RKO (cell line): ENCODE measurements at regions not wholly inside any gene's neighbourhood (a gene's known extent, or its start where the extent isn't known, plus 50 kb on each side); places are given as distances from the start of the nearest gene placed in this dataset.

Source experiments
- DNase-seq: peaks from one replicate; pipeline ENCODE4 v3.0.0-alpha.2; 2016; ENCODE audit warnings: low spot score

DNA sequence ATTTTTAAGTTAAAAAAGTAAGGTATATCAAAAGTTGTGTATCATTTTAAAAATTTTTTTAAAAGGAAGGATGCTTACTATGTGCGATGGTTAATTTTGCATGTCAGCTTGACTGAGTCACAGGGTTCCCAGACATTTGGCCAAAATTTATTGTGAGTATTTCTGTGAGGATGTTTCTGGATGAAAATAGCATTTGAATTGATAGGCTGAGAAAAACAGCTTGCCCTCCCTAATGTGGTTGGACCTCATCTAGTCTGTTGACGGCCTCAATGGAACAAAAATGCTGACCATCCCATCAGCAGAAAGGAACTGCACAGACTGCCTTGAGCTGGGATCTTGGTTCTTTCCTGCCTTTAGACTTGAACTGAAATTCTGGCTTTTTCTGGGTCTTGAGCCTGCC is 724.5 kb downstream of the NCAM2 start:
- DNase-seq, result no peak

DNA sequence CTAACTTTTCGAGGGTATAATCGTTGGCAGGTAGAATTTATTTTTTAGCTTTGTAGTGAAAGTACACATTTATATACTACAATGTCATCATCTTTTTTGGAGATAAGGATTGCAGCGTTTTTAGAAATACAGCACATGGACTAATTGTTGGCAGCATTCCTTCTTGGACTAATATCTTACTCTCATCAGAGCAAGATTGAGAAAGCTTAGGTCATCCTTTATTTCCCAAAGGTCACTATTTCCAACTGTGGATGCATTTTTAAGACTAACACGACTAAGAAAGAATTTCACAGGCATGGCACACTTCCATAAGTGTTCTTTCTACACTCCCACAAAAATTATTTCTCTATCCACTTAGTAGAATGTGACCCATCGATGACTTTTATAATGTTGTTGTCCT is 732.3 kb downstream of the NCAM2 start:
- DNase-seq, result no peak

DNA sequence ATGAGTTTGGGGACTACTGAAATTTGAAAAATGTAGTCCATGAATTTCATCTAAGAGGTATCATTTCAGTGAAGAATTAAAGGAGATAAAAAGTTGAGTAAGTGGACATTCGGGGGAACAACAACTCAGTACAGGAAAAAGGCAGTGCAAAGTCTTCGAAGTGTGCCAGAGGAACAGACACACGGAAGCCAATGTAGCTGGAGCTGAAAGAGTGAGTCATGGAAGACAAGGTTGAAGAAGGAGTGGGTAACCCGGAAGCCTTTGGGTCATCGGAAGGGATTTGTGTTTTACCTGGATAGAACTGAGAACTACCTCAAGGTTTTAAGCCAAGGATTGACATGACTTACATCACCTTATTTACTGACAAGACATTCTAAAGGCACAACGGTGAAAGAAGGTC is 733.4 kb downstream of the NCAM2 start:
- no peak for DNase-seq

DNA sequence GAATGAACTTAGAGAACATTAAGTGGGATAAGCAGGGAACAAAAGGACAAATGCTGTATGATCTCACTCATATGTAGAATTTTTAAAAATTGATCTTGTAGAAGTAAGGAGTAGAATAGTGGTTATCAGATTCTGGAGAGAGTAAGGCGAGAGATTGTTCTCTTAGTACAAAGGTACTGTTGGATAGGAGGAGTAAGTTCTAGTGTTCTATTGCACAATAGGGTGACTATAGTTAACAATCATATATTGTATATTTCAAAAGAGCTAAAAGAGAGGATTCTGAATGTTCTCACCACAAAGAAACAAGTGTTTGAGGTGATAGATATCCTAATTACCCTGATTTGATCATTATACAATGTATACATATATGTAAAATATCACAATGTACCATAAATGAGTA is 735.9 kb downstream of the NCAM2 start:
- DNase-seq, result no peak

DNA sequence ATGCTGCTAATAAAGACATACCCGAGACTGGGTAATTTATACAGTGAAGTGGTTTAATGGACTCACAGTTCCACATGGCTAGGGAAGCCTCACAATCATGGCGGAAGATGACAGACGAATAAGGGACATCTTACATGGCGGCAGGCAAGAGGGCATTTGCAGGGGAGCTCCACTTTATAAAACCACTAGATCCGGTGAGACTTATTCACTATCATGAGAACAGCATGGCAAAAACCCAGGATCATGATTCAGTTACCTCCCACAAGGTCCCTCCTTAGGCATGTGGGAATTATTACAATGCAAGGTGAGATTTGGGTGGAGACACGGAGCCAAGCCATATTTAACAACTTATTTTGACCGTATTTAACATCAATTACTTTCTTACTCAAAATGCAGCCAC is 739.0 kb downstream of the NCAM2 start:
- DNase-seq, result no peak

DNA sequence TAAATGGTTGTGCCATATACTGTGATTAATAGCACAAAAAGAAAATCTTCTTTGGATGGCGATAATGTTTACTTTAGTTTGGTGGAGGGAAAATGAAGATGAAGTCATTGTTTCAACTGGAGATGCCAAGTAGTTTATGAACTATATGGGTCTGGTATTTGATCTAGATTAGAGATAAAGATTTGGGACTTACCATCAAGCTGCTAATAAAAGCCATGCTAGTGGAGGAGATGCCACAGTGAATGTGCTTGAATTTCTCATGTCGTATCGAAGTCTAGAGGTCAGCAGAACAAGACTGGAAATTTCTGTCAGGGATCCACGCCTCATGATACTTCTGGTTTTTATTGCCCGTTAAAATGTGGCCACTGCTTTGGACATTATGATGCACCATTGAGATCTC is 742.0 kb downstream of the NCAM2 start:
- no peak for DNase-seq

DNA sequence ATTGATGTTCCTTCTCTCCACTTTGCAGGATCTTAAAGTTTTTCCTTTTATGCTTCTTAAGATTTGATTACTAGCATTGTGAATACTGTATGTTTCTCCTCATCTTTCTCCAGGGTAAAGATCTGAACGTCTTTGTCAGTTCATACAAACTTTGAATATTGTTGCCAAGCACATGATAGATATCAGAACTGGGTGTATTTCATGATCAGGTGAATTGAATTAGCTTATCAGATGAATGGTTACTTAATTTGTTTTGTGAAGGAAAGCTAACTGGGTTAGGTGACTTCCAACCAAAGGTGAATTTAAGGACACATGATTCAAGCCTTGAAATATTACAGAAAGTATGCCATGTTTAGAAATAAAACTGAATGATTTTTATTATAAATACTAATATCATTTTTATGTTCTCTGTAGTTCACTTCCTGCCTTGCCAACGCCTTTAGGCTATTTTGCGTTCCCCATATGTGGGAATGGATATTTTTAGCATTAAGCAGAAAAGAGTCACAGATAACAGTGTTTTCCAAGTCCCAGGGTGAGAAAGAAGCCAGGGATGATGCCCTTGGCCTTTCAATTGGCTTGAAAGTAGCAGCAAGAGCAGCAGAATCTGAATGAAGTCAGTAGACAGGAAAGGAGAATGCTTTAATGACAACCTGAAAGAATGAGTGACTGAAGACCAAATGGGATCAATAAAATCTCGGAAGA is 752.1 kb downstream of the NCAM2 start:
- no peak for DNase-seq

DNA sequence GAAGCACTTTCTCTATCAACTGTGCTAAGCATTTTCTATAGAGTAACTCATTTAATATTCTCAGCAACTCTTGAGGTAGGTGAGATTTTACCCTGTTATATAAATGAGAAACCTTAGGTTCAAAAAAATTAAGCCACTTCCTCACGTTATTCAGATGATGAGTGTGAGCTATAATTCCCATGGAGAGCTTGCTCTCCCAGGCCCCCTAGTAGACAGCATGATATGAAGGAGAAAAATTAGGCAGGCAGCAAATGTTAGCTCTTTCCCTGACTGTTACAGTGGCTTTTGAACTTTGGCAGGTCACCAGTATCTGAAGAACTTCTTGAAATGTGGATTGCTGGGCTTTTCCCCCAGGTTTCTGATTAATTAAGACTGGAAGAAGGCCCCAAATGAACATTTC is 753.1 kb downstream of the NCAM2 start:
- DNase-seq, result no peak

DNA sequence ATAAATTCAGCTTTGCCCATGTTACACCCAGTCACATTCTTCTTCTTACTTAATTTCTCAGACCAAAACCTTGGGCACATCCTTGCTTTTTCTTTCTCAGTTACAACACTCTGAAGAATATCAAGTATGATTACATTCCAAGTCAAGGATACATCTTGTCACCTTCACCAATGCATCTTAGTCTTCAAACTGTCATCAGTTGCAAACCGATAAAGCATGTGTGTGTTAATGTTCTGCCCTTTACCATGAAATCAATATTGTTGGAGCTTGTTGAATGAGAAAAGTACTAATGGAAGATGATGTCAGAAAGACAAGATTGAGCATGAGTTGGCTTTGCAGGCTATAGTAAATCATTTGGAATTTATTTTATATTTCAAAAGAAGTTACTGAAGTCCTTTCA is 764.6 kb downstream of the NCAM2 start:
- no peak for DNase-seq

DNA sequence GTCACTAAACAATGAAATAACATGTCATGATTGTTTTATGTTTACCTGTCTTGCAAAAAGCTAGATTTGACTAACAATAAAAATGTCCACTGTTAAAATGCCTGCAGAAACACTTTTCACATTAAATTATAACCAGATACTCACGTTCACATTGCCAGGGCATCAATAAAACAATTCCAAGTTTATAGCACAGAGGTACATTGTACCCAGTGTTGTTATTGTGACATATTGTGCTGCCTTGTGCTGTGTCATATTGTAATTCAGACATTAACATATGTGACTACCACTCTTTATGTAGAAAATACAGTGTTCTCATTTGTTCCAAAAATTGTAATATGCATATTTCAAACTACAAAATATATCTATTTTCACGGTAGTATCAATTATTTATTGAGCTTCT is 766.1 kb downstream of the NCAM2 start:
- no peak for DNase-seq

DNA sequence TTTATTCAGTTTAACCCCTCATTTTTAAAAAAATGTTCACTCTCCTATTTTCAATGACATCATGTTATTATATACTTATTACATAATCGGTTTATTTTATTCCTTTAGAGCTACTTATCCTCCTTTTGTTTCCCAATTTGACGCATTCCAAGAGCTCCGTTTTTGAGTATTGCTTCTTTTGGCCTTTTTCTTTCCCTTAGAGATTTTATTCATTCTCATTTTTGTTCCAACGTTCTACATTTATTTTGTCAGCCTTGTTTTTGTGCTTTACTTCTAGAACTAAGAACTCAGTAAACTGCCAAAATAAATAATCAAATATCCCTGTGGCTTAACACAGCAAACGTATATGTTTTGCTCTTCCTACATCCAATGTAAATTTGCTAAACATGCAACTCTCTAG is 769.1 kb downstream of the NCAM2 start:
- no peak for DNase-seq

DNA sequence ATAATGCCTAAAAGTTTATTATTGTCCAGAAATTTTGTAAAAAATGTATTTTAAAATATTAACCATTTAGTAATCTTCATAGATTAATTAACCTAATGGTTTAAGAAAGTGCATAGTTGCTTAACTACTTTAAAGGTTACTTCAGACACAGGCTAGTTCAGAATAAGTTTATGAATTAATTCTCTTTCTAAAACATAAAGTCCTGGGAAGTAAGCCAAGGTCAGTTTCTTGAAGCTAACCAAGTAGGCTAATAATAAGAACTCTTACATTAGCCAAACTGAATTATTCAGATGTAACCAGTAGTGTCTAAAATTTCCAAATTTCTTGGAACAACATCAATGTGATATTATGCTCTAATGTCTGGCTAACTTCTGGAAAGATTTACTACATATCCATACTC is 790.4 kb downstream of the NCAM2 start:
- DNase-seq, result no peak

DNA sequence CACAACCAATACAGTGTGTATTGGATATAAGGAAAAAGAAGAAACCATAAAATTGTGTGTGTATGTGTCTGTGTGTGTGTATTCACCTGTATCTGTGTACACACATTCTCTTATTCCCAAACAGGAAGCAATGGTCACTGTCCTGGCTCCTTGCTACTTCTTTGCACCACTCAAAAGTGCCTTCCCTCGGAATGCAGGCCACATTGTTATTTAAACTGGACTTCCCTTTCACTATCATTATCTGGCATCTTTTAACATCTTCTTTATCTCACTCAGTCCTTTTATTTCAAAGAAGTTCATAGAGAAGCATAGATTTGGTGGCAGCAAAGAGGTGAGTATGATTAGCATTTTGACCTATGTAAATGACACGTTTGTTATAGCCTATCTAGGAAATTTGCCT is 803.7 kb downstream of the NCAM2 start:
- DNase-seq, result no peak

DNA sequence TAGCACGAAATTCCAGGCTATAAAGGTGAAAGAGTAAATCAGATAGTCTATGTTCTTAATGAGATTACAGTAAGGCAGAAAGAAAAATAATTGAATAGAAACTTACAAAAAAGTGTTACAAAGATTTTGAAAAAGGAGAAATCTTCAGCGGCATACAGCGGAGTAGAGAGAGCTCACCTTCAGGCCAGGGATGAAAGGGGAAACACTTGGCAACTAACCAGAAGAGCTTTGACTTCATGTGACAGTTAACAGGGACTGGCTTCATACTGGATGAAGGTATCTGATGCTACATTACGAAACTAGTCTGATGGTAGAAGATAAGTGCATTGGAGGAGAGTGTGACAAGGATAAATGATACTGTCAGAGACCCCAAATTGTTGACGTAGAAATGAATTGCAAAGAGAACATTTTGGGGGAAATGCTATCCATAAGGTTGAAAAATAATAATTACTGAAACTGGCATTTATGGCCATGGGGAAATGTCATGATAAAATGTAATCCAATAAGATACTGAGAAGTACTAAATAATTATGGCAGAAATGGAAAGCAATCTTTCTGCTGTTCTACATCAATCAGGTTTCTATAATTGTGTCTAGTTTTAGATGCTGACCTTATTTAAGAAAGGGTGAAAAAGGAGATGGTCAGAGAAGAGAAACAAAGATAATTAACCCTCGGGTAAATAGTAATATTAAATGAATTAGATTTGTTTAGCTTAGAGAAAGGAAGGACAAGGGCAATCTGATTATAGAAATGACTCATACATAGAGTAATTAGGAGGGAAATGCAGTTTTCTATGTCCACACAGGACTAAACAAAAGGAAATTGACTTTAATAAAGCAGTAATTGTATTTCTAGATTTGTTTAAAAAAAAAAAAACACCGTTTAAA is 808.7 kb downstream of the NCAM2 start:
- DNase-seq, result no peak

DNA sequence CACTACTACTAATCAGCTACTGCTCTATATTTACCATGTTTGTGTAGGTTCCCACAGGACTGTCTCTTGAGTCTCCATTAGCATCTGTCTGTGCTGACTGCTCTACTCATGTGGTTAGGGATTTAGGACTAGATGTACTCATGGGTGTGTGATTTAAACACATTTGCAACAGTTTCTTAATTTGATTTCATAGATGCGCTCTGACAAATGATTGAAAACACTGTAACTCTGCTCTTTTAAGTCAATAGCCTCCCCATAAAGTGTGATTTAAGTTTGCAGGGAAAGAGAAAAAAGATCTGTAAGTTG is 809.3 kb downstream of the NCAM2 start:
- no peak for DNase-seq

DNA sequence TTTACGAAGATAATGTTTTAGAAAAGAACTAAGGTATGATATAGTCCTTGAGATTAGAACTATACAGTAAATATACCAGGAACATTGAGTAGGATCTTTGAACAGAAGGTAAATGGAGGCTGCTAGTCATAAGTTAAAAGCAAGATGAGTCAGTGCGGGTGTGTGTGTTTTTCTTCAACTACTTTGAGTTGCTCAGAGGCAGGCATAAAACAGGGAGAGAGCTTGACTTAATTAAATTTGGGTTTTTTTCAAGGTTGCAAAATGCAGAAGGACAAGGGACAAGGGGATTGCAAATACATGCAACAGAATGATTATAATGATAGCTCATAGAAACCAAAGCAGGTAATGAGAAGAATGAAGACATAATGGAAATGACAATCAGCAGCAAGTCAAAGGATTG is 815.1 kb downstream of the NCAM2 start:
- DNase-seq, result no peak

DNA sequence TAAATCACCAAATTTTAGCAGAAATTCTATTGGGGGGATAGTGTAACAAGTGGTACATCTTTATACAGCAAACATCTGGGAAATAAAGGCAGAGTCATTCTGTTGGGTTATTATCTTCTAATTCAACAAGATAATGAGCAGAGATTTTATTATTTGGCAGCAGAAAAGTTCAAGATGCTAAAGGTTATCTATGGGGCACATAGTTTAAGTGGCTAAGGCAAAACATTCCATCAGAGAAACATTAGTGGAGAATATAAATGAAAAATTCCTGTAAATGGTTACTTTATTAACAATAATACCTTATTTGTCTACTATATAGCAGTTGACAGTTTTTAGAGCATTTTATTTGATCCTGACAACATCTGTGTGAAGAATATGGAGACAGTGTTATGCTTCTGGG is 815.7 kb downstream of the NCAM2 start:
- DNase-seq, result no peak

DNA sequence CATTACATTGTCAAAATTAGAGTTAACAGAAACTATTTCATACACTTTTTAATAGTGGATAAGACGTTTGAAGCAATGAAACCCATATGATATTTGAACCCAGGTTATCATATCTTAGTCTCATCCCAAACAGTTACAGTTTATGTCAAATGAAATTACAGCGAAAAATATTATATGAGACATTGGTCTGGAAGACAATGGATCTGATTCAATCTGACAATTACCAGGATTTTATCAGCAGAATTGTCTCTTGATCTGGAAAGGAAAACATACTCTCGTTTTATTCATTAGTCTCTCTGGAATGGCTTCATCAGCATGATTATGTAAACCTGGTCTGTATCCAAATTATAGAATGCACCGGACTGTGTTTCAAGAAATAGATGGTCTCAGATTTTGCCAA is 818.6 kb downstream of the NCAM2 start:
- DNase-seq, result no peak

DNA sequence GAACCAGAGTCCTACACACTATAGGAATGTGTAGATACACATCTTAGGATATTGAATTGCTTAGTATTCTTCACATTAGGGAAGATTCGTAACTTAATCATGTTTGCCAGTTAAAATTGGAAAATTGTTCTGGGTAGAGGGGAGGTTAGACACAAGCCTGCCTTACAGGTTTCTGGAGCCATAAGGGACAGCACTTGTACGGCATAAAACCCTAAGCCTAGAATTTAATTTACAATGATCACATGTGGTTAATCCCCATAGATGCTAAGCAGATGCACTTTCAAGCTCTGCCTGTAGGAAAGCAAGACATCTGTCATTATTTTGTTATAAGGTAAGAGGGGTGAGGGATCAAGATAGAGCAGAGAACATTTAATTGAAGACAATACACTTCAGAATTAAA is 820.7 kb downstream of the NCAM2 start:
- no peak for DNase-seq

DNA sequence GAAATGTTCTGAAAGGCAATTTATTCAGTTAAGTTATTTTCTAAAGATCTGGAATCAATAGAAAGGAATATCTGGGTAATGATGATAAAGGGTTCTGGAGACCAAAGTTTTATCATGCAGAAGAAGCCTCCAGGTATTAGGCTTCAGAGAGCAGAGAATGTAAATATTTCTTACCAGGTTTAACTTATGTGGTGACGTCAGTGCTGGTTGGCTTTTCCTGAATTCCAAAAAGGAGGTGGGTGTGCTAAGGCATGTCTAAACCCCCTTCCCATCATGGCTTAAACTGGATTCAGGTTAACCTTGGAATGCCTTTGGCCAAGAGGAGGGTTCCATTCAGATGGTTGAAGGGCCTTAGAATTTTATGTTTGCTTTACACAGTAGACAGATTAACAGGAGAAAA is 829.9 kb downstream of the NCAM2 start:
- no peak for DNase-seq

DNA sequence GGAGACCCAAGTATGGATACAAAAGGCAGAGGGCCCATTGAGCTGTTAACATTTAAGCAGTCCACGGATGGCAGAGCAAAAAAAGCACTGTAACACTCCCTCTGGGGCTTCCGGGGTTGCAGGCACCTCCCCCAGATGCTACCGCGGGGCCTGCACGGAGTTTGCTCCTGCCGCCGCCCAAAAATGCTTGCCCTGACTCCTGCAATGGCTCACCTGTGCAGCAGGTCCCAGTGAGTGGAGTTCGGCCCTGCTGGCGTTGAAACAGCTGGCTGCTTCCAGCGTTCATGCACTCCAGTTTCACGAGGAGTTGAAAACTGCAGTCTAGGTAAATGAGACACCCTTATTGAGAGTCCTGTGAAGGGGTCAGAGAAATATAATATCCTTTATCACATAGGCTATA is 832.8 kb downstream of the NCAM2 start:
- DNase-seq, result no peak

DNA sequence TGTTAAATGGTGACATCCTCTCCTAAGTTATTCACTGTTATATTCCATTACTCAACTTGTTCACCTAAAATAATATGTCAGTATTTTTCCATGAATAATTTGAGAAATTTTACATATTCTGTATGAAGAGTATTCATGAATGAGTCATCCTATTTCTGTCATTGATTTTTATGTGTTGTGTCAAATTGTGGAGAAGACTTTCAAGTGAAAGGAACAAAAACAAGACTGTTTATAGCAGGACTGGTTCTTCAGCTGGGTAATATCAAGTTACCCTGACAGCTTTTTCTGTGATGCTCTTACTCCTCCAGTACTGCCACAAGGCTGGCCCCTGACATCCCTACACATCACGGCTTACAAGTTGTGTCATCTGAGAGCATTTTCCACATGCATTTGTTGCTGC is 847.7 kb downstream of the NCAM2 start:
- no peak for DNase-seq

DNA sequence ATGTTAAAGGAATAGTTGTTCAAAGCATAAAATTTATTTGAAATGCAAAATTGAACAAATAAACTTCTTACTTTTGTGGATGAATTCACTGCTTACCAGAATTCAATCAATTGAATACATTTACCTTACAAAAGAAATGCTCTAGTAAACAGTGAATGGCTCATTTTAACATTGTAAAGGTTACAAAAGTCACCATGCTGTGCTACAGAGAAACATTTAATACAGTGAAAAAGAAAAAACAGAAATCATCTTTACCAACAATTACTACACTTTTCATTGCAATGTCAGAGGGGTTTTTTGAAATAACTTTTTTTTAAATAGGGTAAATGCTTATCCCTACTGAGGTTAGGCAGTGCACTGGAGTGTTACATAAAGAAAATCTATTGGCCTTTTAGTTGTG is 853.0 kb downstream of the NCAM2 start:
- no peak for DNase-seq

DNA sequence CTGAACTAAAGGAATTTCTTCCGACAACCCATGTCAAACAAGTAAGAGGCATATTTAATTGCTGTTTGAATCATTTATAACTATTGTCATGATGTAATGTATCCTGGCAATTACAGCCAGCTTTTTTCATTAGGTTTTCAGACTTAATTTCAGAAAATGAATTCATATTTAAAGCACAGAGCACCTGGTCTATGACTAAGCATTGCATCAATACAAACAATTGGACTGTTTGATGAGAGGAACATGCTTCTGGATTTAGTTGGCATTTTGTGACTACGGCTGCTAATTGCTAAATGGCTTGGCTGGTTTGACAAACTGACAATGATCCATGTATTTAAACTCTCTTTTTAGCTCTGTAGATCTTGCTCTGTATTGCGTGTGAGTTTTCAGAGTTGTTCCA is 853.4 kb downstream of the NCAM2 start:
- no peak for DNase-seq
